K562 (cell line): ENCODE measurements at regions not wholly inside any gene's neighbourhood (a gene's known extent, or its start where the extent isn't known, plus 50 kb on each side); places are given as distances from the start of the nearest gene placed in this dataset.

Source experiments
- ATAC-seq: fragments of 200-7000 bp; cut with Tn5 transposase; 3 replicates; pipeline ENCODE4 v1.9.1; 2020; ENCODE audit warnings: moderate library complexity
- BruUV-seq: library from RNA; stranded (reverse); fragments of 400-500 nt; replicated peaks from 2 replicates; lab custom pipeline; 2021; lab: Mats Ljungman, UMichigan
- CTCF ChIA-PET: fragments of 300-600 bp; formaldehyde crosslinking; extraction: SDS; loops from one replicate; lab custom pipeline; 2021; ENCODE audit warnings: low intra/inter-chr PET ratio; lab: Yijun Ruan, JAX
- POLR2A ChIA-PET: fragments of 300-600, 350-650 bp; sonication (Branson Sonifier 250); formaldehyde crosslinking; extraction: SDS; loops from one replicate; lab custom pipeline; 2021; ENCODE audit warnings: antibody characterized with exemption, inconsistent platforms; lab: Yijun Ruan, JAX
- DNase-seq, 4 experiments: peaks; one replicate each; pipeline versions ENCODE4 v3.0.0 to v3.0.0-alpha.2; 2011 to 2018; ENCODE audit warnings: low spot score in 3 of 4, mixed read lengths in 3 of 4; ENCODE audit errors: extremely low read depth in 1 of 4
- FAIRE-seq: peaks from 2 replicates; lab custom pipeline; 2011; peaks lifted over from hg19 to GRCh38; lab: Jason Lieb, UNC
- H2AFZ ChIP-seq: 2 replicates; pipeline ENCODE4 v1.6.0; 2011; ENCODE audit warnings: low read depth, low read length, control low read depth, inconsistent platforms
- H3K27ac ChIP-seq: fragments of 200-600 bp; 3 replicates; pipeline ENCODE4 v1.8.0; 2011; ENCODE audit warnings: low read depth, mild to moderate bottlenecking, control low read depth, inconsistent platforms, low read length, moderate library complexity, mixed read lengths; ENCODE audit errors: extremely low read depth
- H3K27me3 ChIP-seq, 2 experiments: fragments of 300-600 bp in 1 of 2; 2 replicates in 1 of 2; 3 replicates in 1 of 2; pipeline versions ENCODE4 v1.6.0 to v1.8.0; 2011; ENCODE audit warnings: inconsistent platforms in 2 of 2, low read length in 2 of 2, mild to moderate bottlenecking in 1 of 2, mixed read lengths in 1 of 2, moderate library complexity in 1 of 2; ENCODE audit not compliant: control insufficient read depth in 2 of 2, insufficient read depth in 2 of 2
- H3K36me3 ChIP-seq: fragments of 300-600 bp; 3 replicates; pipeline ENCODE4 v1.8.0; 2011; ENCODE audit warnings: mild to moderate bottlenecking, low read length, inconsistent platforms; ENCODE audit not compliant: control insufficient read depth, insufficient read depth
- H3K4me1 ChIP-seq, 2 experiments: fragments of 200-600 bp in 1 of 2; replicated peaks in 1 of 2; 2 replicates in 1 of 2; 3 replicates in 1 of 2; pipeline versions ENCODE4 v1.5.1 to v1.8.0; 2011; ENCODE audit warnings: inconsistent platforms in 2 of 2, low read length in 2 of 2, mild to moderate bottlenecking in 1 of 2, mixed read lengths in 1 of 2, moderate library complexity in 1 of 2; ENCODE audit not compliant: control insufficient read depth in 2 of 2, insufficient read depth in 2 of 2
- H3K4me2 ChIP-seq: 2 replicates; pipeline ENCODE4 v1.6.1; 2011; ENCODE audit warnings: low read length, control low read depth, inconsistent platforms, mixed read lengths; ENCODE audit not compliant: insufficient read depth
- H3K4me3 ChIP-seq: fragments of 200-600 bp; sonication (generic), shearing (Covaris generic); 2 replicates; pipeline ENCODE4 v1.5.1; 2016; ENCODE audit warnings: control low read depth, inconsistent platforms
- H3K79me2 ChIP-seq: fragments of 200-600 bp; 3 replicates; pipeline ENCODE4 v1.8.0; 2011; ENCODE audit warnings: low read length, inconsistent platforms; ENCODE audit not compliant: control insufficient read depth, insufficient read depth
- H3K9ac ChIP-seq, 2 experiments: 2 replicates each; pipeline versions ENCODE4 v1.6.0 to v1.6.1; 2011; ENCODE audit warnings: low read depth in 2 of 2, low read length in 2 of 2, control low read depth in 1 of 2, inconsistent platforms in 1 of 2, mild to moderate bottlenecking in 1 of 2, mixed read lengths in 1 of 2; ENCODE audit not compliant: insufficient read depth in 1 of 2
- H3K9me1 ChIP-seq: one replicate; pipeline ENCODE4 v1.6.0; 2011; ENCODE audit warnings: inconsistent platforms, mild to moderate bottlenecking, low read length, moderate library complexity; ENCODE audit not compliant: control insufficient read depth, insufficient read depth
- H3K9me3 ChIP-seq: replicated peaks from 2 replicates; pipeline ENCODE4 v1.5.1; 2011; ENCODE audit warnings: low read depth, low read length, inconsistent platforms; ENCODE audit not compliant: control insufficient read depth, insufficient read depth
- H4K20me1 ChIP-seq: replicated peaks from 2 replicates; pipeline ENCODE4 v1.6.1; 2011; ENCODE audit warnings: low read length, inconsistent platforms, mixed read lengths; ENCODE audit not compliant: control insufficient read depth, insufficient read depth
- ATF7 ChIP-seq: fragments of 450-650 bp; IDR thresholded peaks from 2 replicates; pipeline ENCODE4 v1.7.1; 2014; ENCODE audit warnings: mild to moderate bottlenecking, moderate library complexity
- JUN ChIP-seq, 2 experiments: sonication (generic) in 1 of 2; formaldehyde crosslinking in 1 of 2; IDR thresholded peaks; 2 replicates each; pipeline versions ENCODE4 v1.6.1 to v1.8.0; 2012 to 2022; ENCODE audit warnings: borderline replicate concordance in 2 of 2, mild to moderate bottlenecking in 2 of 2, improper control_type of control experiment in 1 of 2, low read depth in 1 of 2, low read length in 1 of 2, missing genetic modification reagents in 1 of 2
- KDM1A ChIP-seq, 2 experiments: fragments of 450-650 bp; IDR thresholded peaks; 2 replicates each; pipeline ENCODE4 v1.6.1; 2016; ENCODE audit warnings: mild to moderate bottlenecking in 2 of 2
- MTA2 ChIP-seq: fragments of 450-650 bp; IDR thresholded peaks from 2 replicates; pipeline ENCODE4 v1.6.1; 2016; ENCODE audit warnings: low read depth
- RCOR1 ChIP-seq, 2 experiments: IDR thresholded peaks; 2 replicates each; pipeline ENCODE4 v1.6.1; 2012; ENCODE audit warnings: low read depth in 2 of 2, low read length in 2 of 2, borderline replicate concordance in 1 of 2, improper control_type of control experiment in 1 of 2
- SMARCA5 ChIP-seq: fragments of 450-650 bp; IDR thresholded peaks from 2 replicates; pipeline ENCODE4 v1.6.1; 2016
- TAF15 ChIP-seq: fragments of 200-400 bp; formaldehyde crosslinking; IDR thresholded peaks from 2 replicates; pipeline ENCODE4 v1.6.1; 2017; ENCODE audit warnings: mild to moderate bottlenecking, low read depth, low read length, moderate library complexity
- U2AF2 ChIP-seq: fragments of 200-400 bp; formaldehyde crosslinking; optimal IDR thresholded peaks from 2 replicates; pipeline ENCODE3; 2017; ENCODE audit warnings: low read depth, mild to moderate bottlenecking, low read length
- ZNF444 ChIP-seq: fragments of 250-450 bp; sonication (Bioruptor Pico); IDR thresholded peaks from 2 replicates; pipeline ENCODE4 v1.4.0; 2020; ENCODE audit warnings: mild to moderate bottlenecking, moderate library complexity
- ZNF445 ChIP-seq: fragments of 250-450 bp; sonication (Bioruptor Pico); IDR thresholded peaks from 2 replicates; pipeline ENCODE4 v1.4.0; 2020; ENCODE audit warnings: low read depth, mild to moderate bottlenecking, moderate library complexity
- ZNF785 ChIP-seq: fragments of 250-450 bp; sonication (Bioruptor Pico); IDR thresholded peaks from 2 replicates; pipeline ENCODE4 v1.4.0; 2020; ENCODE audit warnings: mild to moderate bottlenecking
- WGBS: fragments of 100-300 bp; shearing (Covaris generic); methylation state at CpG from one replicate; pipeline ENCODE4 v1.1.6; 2016; ENCODE audit warnings: low coverage, mixed read lengths; ENCODE audit not compliant: insufficient coverage; ENCODE audit errors: missing lambda C conversion rate; 5-methylcytosine and 5-hydroxymethylcytosine counted together
- in situ Hi-C: fragments of 300-500 bp; cut with MboI; formaldehyde crosslinking; loops from 4 replicates; pipeline ENCODE4 v1.15.0; 2018; ENCODE audit warnings: inconsistent platforms, mixed read lengths
- intact Hi-C: fragments of 100-400 bp; cut with micrococcal nuclease; formaldehyde crosslinking; loops from 2 replicates; pipeline ENCODE4 v1.14.2; 2022
- TF ChIP-seq, protein P1 (sequence below): fragments of 150-350 bp; IDR thresholded peaks from 2 replicates; pipeline ENCODE4 v1.6.1; 2014; ENCODE audit warnings: low read depth, mild to moderate bottlenecking, low read length, borderline replicate concordance
- TF ChIP-seq, protein P2 (sequence below): IDR thresholded peaks from 2 replicates; pipeline ENCODE4 v1.6.1; 2012; ENCODE audit warnings: low read depth, low read length, improper control_type of control experiment, borderline replicate concordance
- TF ChIP-seq, protein P3 (sequence below), 2 experiments: fragments of 450-650 bp in 1 of 2; sonication (generic) in 1 of 2; formaldehyde crosslinking; conservative IDR thresholded peaks; 2 replicates each; pipeline versions ENCODE4 v1.4.0 to v1.8.1; 2020 to 2022; ENCODE audit warnings: mild to moderate bottlenecking in 1 of 2, missing genetic modification reagents in 1 of 2
- TF ChIP-seq, protein P4 (sequence below): fragments of 250-450 bp; sonication (Bioruptor Pico); IDR thresholded peaks from 2 replicates; pipeline ENCODE4 v1.4.0; 2020; ENCODE audit warnings: mild to moderate bottlenecking, moderate library complexity

DNA sequence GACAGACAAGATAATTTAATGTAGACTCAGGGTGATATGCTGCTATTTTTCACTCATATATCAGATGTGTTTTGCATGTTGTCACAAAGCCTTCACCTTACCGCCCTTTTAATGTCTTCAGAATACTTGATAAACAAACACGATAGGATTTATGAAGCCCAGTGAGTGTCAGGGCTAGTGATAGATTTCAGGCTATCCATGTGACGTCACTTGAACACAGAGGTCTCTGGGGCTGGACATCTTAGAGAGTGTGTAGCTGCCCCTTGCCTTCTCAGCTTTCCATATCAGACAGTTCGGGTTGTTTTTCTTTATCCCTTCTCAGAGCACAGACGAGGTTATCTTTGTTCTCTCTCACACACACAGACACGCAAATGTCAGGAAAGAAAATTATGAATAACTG lies 105.3 kb upstream of the GSC start:
- Histone ChIP-seq H3K36me3 (no peaks in the 10 kb centered on the region), H4K20me1 (no peaks in the 10 kb centered on the region), H3K27ac (no peak overlapping the region), H3K27me3 (no peaks in the 10 kb centered on the region), H3K9me1 (no peaks in the 10 kb centered on the region), H3K79me2 (no peaks in the 10 kb centered on the region), H3K4me2 (no peak overlapping the region), H3K9me3 (no peaks in the 10 kb centered on the region), H2AFZ (no peak overlapping the region), H3K4me1 (no peaks in the 10 kb centered on the region), H3K9ac (no peak overlapping the region), H3K4me3 (no peak overlapping the region)
- ATAC-seq (no peak), DNase-seq (no peak), FAIRE-seq (no peak)
- POLR2A ChIA-PET = no interaction called here
- CTCF ChIA-PET = no interaction called here
- BruUV-seq = no TSS peak
- intact Hi-C loops = no loop called here
- TF ChIP-seq, protein P1, sequence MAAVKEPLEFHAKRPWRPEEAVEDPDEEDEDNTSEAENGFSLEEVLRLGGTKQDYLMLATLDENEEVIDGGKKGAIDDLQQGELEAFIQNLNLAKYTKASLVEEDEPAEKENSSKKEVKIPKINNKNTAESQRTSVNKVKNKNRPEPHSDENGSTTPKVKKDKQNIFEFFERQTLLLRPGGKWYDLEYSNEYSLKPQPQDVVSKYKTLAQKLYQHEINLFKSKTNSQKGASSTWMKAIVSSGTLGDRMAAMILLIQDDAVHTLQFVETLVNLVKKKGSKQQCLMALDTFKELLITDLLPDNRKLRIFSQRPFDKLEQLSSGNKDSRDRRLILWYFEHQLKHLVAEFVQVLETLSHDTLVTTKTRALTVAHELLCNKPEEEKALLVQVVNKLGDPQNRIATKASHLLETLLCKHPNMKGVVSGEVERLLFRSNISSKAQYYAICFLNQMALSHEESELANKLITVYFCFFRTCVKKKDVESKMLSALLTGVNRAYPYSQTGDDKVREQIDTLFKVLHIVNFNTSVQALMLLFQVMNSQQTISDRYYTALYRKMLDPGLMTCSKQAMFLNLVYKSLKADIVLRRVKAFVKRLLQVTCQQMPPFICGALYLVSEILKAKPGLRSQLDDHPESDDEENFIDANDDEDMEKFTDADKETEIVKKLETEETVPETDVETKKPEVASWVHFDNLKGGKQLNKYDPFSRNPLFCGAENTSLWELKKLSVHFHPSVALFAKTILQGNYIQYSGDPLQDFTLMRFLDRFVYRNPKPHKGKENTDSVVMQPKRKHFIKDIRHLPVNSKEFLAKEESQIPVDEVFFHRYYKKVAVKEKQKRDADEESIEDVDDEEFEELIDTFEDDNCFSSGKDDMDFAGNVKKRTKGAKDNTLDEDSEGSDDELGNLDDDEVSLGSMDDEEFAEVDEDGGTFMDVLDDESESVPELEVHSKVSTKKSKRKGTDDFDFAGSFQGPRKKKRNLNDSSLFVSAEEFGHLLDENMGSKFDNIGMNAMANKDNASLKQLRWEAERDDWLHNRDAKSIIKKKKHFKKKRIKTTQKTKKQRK = no peak
- TF ChIP-seq RCOR1 (IDR thresholded peaks at IDR 0.05; ENCODE audit: borderline replicate concordance in 1 of 2, low read depth in 2 of 2, low read length in 2 of 2) (no peak), JUN (IDR thresholded peaks at IDR 0.05; ENCODE audit: borderline replicate concordance, low read depth, low read length) (no peak), JUN (CRISPR knock-in tag; IDR thresholded peaks at IDR 0.05; ENCODE audit: borderline replicate concordance) (no peak), U2AF2 (no peak), ZNF445 (CRISPR knock-in tag) (no peak), ZNF444 (CRISPR knock-in tag) (no peak), SMARCA5 (no peak), ATF7 (no peak), KDM1A (IDR thresholded peaks at IDR 0.05) (no peak), TAF15 (no peak), MTA2 (no peak), ZNF785 (CRISPR knock-in tag) (no peak)
- TF ChIP-seq, protein P2, sequence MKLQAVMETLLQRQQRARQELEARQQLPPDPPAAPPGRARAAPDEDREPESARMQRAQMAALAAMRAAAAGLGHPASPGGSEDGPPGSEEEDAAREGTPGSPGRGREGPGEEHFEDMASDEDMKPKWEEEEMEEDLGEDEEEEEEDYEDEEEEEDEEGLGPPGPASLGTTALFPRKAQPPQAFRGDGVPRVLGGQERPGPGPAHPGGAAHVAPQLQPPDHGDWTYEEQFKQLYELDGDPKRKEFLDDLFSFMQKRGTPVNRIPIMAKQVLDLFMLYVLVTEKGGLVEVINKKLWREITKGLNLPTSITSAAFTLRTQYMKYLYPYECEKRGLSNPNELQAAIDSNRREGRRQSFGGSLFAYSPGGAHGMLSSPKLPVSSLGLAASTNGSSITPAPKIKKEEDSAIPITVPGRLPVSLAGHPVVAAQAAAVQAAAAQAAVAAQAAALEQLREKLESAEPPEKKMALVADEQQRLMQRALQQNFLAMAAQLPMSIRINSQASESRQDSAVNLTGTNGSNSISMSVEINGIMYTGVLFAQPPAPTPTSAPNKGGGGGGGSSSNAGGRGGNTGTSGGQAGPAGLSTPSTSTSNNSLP = no peak
- TF ChIP-seq, protein P3, sequence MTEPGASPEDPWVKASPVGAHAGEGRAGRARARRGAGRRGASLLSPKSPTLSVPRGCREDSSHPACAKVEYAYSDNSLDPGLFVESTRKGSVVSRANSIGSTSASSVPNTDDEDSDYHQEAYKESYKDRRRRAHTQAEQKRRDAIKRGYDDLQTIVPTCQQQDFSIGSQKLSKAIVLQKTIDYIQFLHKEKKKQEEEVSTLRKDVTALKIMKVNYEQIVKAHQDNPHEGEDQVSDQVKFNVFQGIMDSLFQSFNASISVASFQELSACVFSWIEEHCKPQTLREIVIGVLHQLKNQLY (CRISPR knock-in tag; conservative IDR thresholded peaks at IDR 0.05) = no peak
- TF ChIP-seq, protein P4, sequence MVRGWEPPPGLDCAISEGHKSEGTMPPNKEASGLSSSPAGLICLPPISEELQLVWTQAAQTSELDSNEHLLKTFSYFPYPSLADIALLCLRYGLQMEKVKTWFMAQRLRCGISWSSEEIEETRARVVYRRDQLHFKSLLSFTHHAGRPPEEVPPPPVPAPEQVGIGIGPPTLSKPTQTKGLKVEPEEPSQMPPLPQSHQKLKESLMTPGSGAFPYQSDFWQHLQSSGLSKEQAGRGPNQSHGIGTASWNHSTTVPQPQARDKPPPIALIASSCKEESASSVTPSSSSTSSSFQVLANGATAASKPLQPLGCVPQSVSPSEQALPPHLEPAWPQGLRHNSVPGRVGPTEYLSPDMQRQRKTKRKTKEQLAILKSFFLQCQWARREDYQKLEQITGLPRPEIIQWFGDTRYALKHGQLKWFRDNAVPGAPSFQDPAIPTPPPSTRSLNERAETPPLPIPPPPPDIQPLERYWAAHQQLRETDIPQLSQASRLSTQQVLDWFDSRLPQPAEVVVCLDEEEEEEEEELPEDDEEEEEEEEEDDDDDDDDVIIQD = no peak
- 2% methylated on average over 6 of the region's 6 CpGs for WGBS
- in situ Hi-C loops = no loop called here
